T47D (cell line): ENCODE measurements at regions not wholly inside any gene's neighbourhood (a gene's known extent, or its start where the extent isn't known, plus 50 kb on each side); places are given as distances from the start of the nearest gene placed in this dataset.

Experiments used
- DNase-seq, 2 experiments: peaks; one replicate each; pipeline versions ENCODE4 v3.0.0 to v3.0.0-alpha.2; 2011 to 2012; ENCODE audit warnings: low read depth in 1 of 2, low spot score in 1 of 2
- JUND ChIP-seq: IDR thresholded peaks from 2 replicates; pipeline ENCODE4 v1.6.1; 2012; ENCODE audit warnings: low read depth
- in situ Hi-C: cut with HindIII; loops from 2 replicates; pipeline ENCODE4 v1.10.0; 2016; ENCODE audit warnings: low sequenced_read_pairs, low pct_unique_long_range_greater_than_20kb

DNA sequence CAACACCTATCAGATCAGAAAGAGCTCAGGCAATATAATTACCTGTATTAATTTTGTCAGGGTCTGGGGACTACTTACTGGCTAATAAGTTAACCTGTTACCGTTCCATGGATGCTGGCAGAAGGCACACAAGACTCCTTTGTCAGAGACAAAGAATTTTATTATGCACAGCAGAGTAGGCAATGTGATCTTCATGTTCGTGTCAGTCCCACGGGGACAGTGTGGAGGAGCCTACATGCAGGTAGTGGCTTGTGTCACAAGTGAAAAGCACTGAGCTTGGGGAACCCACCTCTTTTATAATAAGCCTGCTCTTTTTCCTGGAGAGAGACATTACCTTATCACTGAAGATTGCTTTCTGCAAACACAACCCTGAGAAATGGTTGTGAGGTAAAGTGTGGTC, 96.9 kb downstream of the CD164 start:
- TF ChIP-seq JUND: no peak
- in situ Hi-C loops: no loop called here
- no peak for DNase-seq

GRCh38 chr6:109284675-109285074, 97.6 kb downstream of the CD164 start:
- in situ Hi-C loops: no loop called here
- no peak for TF ChIP-seq JUND
- no peak for DNase-seq

- DNase-seq: no peak
These were observed 99.5 kb downstream of the CD164 start for GRCh38 chr6:109282756-109283155.

GRCh38 chr6:109279628-109280027, 102.6 kb downstream of the CD164 start:
- in situ Hi-C loops: no loop called here
- no peak for DNase-seq
- no peak for TF ChIP-seq JUND

More at GRCh38 chr6:109282756-109283155, 99.5 kb downstream of the CD164 start:
- TF ChIP-seq JUND: no peak
- in situ Hi-C loops: no loop called here

DNA sequence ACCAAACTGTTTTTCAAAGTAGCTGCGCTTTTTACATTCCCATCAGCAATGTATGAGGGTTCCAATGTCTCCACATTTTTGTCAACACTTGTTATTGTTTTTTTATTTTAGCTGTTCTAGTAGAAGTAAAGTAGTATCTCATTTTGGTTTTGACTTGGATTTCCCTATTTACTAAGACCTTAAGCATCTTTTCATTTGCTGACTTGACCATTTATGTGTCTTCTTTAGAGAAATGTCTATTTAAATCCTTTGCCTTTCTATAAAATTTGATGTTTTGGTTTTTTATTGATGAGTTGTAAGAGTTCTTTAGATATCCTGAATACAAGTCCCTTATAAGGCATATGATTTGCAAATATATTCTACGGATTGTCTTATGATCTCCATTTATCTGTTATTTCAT, 110.6 kb downstream of the CD164 start:
- in situ Hi-C loops: no loop called here
- no peak for TF ChIP-seq JUND
- DNase-seq: no peak

DNA sequence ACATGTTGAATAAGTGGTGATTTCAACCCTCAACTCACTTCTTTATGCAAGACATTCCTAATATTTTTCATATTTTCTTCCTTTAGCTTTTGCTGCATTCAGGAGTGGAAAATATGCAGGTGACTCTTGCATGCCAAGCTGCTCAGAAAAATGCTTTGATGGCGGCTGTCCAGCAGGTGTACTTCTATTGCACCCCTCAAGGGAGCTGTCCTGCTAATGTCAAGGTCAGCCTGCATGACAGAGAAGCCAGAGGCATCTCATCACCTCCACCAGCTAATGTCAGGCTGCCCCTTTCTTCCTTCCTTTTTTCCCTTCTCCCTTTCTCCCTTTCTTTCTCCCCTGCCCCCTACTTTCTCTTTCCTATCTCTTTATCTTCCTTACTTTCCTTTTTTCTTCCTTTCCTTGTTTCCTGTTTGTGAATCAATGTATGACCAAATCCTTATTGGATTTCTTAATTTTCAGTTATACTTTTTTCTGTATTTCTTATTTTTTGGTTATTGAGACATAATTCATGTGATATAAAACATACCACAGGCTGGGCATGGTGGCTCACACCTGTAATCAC, 112.2 kb downstream of the CD164 start:
- in situ Hi-C loops: no loop called here
- no peak for TF ChIP-seq JUND
- no peak for DNase-seq

GRCh38 chr6:109269057-109269456, 113.2 kb downstream of the CD164 start:
- no peak for DNase-seq
- TF ChIP-seq JUND: no peak
- in situ Hi-C loops: no loop called here

GRCh38 chr6:109265530-109265929, 116.7 kb downstream of the CD164 start:
- in situ Hi-C loops: no loop called here
- DNase-seq: no peak
- TF ChIP-seq JUND: no peak

GRCh38 chr6:109263873-109264700, 118.2 kb downstream of the CD164 start:
- DNase-seq: no peak
- TF ChIP-seq JUND: no peak
- in situ Hi-C loops: no loop called here

GRCh38 chr6:109262261-109262660, 120.0 kb downstream of the CD164 start:
- no peak for DNase-seq
- TF ChIP-seq JUND: no peak
- in situ Hi-C loops: no loop called here

DNA sequence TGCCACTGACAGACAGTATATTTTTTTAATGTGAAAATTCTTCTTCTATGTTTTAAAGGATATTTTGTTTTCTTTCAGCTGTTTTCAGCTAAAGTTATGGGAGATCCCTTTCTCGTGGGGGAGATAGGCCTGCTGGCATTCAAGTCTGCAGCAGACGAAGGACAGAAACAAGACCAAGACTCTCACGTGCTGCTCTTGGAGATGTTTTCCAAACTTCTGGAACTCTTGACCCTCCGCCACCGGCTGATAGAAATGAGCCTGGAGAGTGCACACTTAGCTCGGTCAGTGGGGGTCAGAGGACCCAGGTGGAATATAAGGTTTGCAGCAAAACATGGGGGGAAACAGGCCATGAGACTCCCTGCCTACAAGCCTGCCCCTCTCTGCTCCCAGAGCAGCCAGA, 120.5 kb downstream of the CD164 start:
- DNase-seq: no peak

DNA sequence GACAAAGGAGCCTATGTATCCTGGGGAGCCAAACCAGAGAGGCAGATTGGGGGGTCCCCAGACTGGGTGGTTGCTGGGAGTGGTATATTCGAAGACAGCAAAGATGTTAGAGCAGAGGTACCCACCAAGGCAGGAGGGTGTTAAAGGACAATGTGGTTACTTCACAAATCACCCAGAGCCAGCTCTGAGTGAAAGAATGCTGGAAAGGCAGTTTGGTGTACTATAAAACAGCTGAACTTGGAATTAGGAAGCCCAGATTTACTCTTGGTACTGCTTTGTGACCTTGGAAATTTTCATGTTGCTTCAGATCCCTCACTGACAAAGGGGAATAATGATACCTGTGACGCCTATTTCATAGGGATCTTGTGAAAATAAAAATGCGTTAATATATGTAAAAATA, 121.6 kb downstream of the CD164 start:
- no peak for TF ChIP-seq JUND
- in situ Hi-C loops: no loop called here
- no peak for DNase-seq

More for the DNA sequence above, 120.5 kb downstream of the CD164 start:
- no peak for TF ChIP-seq JUND
- in situ Hi-C loops: no loop called here

DNA sequence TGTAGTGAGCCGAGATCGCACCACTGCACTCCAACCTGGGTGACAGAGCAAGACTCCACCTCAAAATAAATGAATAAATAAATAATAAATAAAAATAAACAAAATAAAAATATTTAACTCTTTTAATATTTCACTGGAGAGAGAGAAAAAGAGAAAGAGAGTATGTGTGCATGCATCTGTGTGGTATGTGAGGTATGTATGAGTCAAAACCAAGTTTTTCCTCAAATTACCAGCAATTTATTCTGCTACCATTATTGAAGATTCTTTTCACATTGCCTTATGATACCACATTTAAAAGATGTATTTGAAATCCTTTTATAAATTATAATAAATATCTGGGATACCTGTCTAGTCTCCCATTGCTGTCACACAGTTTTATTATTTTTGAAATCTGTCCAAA, 122.1 kb downstream of the CD164 start:
- in situ Hi-C loops: no loop called here
- DNase-seq: no peak
- TF ChIP-seq JUND: no peak
